IPS DF 6.9 (cell line): ENCODE measurements at regions not wholly inside any gene's neighbourhood (a gene's known extent, or its start where the extent isn't known, plus 50 kb on each side); places are given as distances from the start of the nearest gene placed in this dataset.
"Not testable (repeated sequence)": the region's sequence is repeated elsewhere in the genome, so short reads cannot be mapped to it uniquely, and the experiment has no call there.

Experiments used
- DNase-seq: peaks from one replicate; pipeline ENCODE4 v3.0.0-alpha.2; 2013; ENCODE audit warnings: low read depth, low spot score
- H3K27ac ChIP-seq: one replicate; pipeline ENCODE4 v1.5.1; 2013; ENCODE audit warnings: low read length, control low read depth
- H3K27me3 ChIP-seq: 2 replicates; pipeline ENCODE4 v1.6.1; 2013; ENCODE audit warnings: mild to moderate bottlenecking, low read length; ENCODE audit not compliant: control insufficient read depth, insufficient read depth
- H3K36me3 ChIP-seq: 2 replicates; pipeline ENCODE4 v1.6.1; 2013; ENCODE audit warnings: low read length; ENCODE audit not compliant: control insufficient read depth, insufficient read depth
- H3K4me1 ChIP-seq: 2 replicates; pipeline ENCODE4 v1.6.1; 2013; ENCODE audit warnings: low read length; ENCODE audit not compliant: control insufficient read depth, insufficient read depth
- H3K4me3 ChIP-seq: 2 replicates; pipeline ENCODE4 v1.5.1; 2013; ENCODE audit warnings: mild to moderate bottlenecking, low read length
- H3K9me3 ChIP-seq: 2 replicates; pipeline ENCODE4 v1.6.1; 2013; ENCODE audit warnings: low read length, inconsistent platforms; ENCODE audit not compliant: control insufficient read depth, insufficient read depth
- WGBS: extraction: QIAGEN DNeasy Blood & Tissue Kit; methylation state at CpG from one replicate; pipeline ENCODE4 v1.1.7; 2013; ENCODE audit warnings: mixed read lengths, missing lambda C conversion rate; ENCODE audit not compliant: insufficient read length, insufficient coverage; 5-methylcytosine and 5-hydroxymethylcytosine counted together

GRCh38 chr4:127311371-127311770 lies 321.4 kb upstream of the INTU start:
- H3K27me3 ChIP-seq = no peaks in the 10 kb centered on the region
- no CpG with 5 or more reads among the region's 1 CpG for WGBS
- H3K4me1 ChIP-seq = no peaks in the 10 kb centered on the region
- no peak overlapping the region for H3K4me3 ChIP-seq
- H3K36me3 ChIP-seq = no peaks in the 10 kb centered on the region
- no peaks in the 10 kb centered on the region for H3K9me3 ChIP-seq
- no peak for DNase-seq
- no peak overlapping the region for H3K27ac ChIP-seq

- no peaks in the 10 kb centered on the region for H3K4me1 ChIP-seq
- H3K27ac ChIP-seq = no peak overlapping the region
- H3K36me3 ChIP-seq = no peaks in the 10 kb centered on the region
- H3K27me3 ChIP-seq = no peaks in the 10 kb centered on the region
- no peak overlapping the region for H3K4me3 ChIP-seq
- H3K9me3 ChIP-seq = no peaks in the 10 kb centered on the region
- WGBS = no CpG with 5 or more reads among the region's 8 CpGs
- no peak for DNase-seq
These were observed 320.8 kb upstream of the INTU start for GRCh38 chr4:127311924-127312323.

GRCh38 chr4:127313767-127314166 lies 319.0 kb upstream of the INTU start:
- no peak overlapping the region for H3K27ac ChIP-seq
- H3K27me3 ChIP-seq = no peaks in the 10 kb centered on the region
- no peak for DNase-seq
- no peak overlapping the region for H3K4me3 ChIP-seq
- H3K9me3 ChIP-seq = no peaks in the 10 kb centered on the region
- H3K4me1 ChIP-seq = no peaks in the 10 kb centered on the region
- WGBS = no CpG with 5 or more reads among the region's 1 CpG
- H3K36me3 ChIP-seq = no peaks in the 10 kb centered on the region

- no peak overlapping the region for H3K27ac ChIP-seq
- no peak overlapping the region for H3K4me3 ChIP-seq
- H3K9me3 ChIP-seq = peaks cover 3% of the 10 kb centered on the region
- H3K36me3 ChIP-seq = no peaks in the 10 kb centered on the region
- no peaks in the 10 kb centered on the region for H3K27me3 ChIP-seq
- no peak for DNase-seq
- H3K4me1 ChIP-seq = no peaks in the 10 kb centered on the region
- WGBS = no CpG with 5 or more reads among the region's 2 CpGs
These were observed 305.3 kb upstream of the INTU start for GRCh38 chr4:127327491-127327890.

GRCh38 chr4:127335073-127335620 lies 297.6 kb upstream of the INTU start:
- H3K27me3 ChIP-seq = no peaks in the 10 kb centered on the region
- no peaks in the 10 kb centered on the region for H3K9me3 ChIP-seq
- WGBS = no CpG with 5 or more reads among the region's 1 CpG
- no peaks in the 10 kb centered on the region for H3K4me1 ChIP-seq
- no peak overlapping the region for H3K4me3 ChIP-seq
- H3K27ac ChIP-seq = no peak overlapping the region
- no peak for DNase-seq
- no peaks in the 10 kb centered on the region for H3K36me3 ChIP-seq

- Histone ChIP-seq H3K36me3 (no peaks in the 10 kb centered on the region), H3K9me3 (no peaks in the 10 kb centered on the region), H3K27ac (no peak overlapping the region), H3K4me1 (no peaks in the 10 kb centered on the region), H3K27me3 (no peaks in the 10 kb centered on the region), H3K4me3 (no peak overlapping the region)
- no CpG with 5 or more reads among the region's 1 CpG for WGBS
- DNase-seq = no peak
These were observed 297.0 kb upstream of the INTU start for GRCh38 chr4:127335732-127336131.

GRCh38 chr4:127343123-127343522 lies 289.6 kb upstream of the INTU start:
- H3K4me3 ChIP-seq, H3K9me3 ChIP-seq, H3K36me3 ChIP-seq, H3K27me3 ChIP-seq, DNase-seq, H3K27ac ChIP-seq, H3K4me1 ChIP-seq: not testable (repeated sequence)
- no CpG with 5 or more reads among the region's 3 CpGs for WGBS

- H3K4me1 ChIP-seq = no peaks in the 10 kb centered on the region
- no CpG with 5 or more reads among the region's 3 CpGs for WGBS
- H3K9me3 ChIP-seq = no peaks in the 10 kb centered on the region
- no peaks in the 10 kb centered on the region for H3K27me3 ChIP-seq
- H3K27ac ChIP-seq = no peak overlapping the region
- H3K4me3 ChIP-seq = no peak overlapping the region
- no peak for DNase-seq
- H3K36me3 ChIP-seq = no peaks in the 10 kb centered on the region
These were observed 288.7 kb upstream of the INTU start for GRCh38 chr4:127344071-127344470.

- WGBS = no CpG with 5 or more reads among the region's 2 CpGs
- Histone ChIP-seq H3K27ac (no peak overlapping the region), H3K4me1 (no peaks in the 10 kb centered on the region), H3K27me3 (no peaks in the 10 kb centered on the region), H3K4me3 (no peak overlapping the region), H3K9me3 (no peaks in the 10 kb centered on the region), H3K36me3 (no peaks in the 10 kb centered on the region)
- no peak for DNase-seq
These were observed 284.8 kb upstream of the INTU start for GRCh38 chr4:127347936-127348335.

GRCh38 chr4:127352220-127353113 lies 280.3 kb upstream of the INTU start:
- H3K4me3 ChIP-seq = no peak overlapping the region
- H3K9me3 ChIP-seq = no peaks in the 10 kb centered on the region
- DNase-seq = peak; percentile 9
- no peak overlapping the region for H3K27ac ChIP-seq
- no peaks in the 10 kb centered on the region for H3K27me3 ChIP-seq
- no peaks in the 10 kb centered on the region for H3K4me1 ChIP-seq
- no CpG with 5 or more reads among the region's 7 CpGs for WGBS
- no peaks in the 10 kb centered on the region for H3K36me3 ChIP-seq

GRCh38 chr4:127355743-127356142 lies 277.0 kb upstream of the INTU start:
- WGBS = no CpG with 5 or more reads among the region's 2 CpGs
- H3K4me1 ChIP-seq = no peaks in the 10 kb centered on the region
- no peaks in the 10 kb centered on the region for H3K9me3 ChIP-seq
- no peaks in the 10 kb centered on the region for H3K36me3 ChIP-seq
- H3K27ac ChIP-seq = no peak overlapping the region
- no peak for DNase-seq
- no peaks in the 10 kb centered on the region for H3K27me3 ChIP-seq
- H3K4me3 ChIP-seq = no peak overlapping the region
